H1 (cell line): ENCODE measurements at regions not wholly inside any gene's neighbourhood (a gene's known extent, or its start where the extent isn't known, plus 50 kb on each side); places are given as distances from the start of the nearest gene placed in this dataset.

Experiments used
- CTCF ChIA-PET: fragments of 300-600 bp; sonication (Branson Sonifier 250); formaldehyde crosslinking; loops from one replicate; lab custom pipeline; 2021; ENCODE audit not compliant: partially characterized antibody; lab: Charles Lee
- POLR2A ChIA-PET: fragments of 300-600 bp; sonication (Branson Sonifier 250); formaldehyde crosslinking; loops from one replicate; lab custom pipeline; 2021; ENCODE audit warnings: inconsistent platforms; ENCODE audit not compliant: partially characterized antibody; lab: Charles Lee
- DNase-seq, 2 experiments: peaks; one replicate each; pipeline versions ENCODE4 v3.0.0 to v3.0.0-alpha.2; 2010 to 2022; ENCODE audit warnings: low spot score in 2 of 2, low read depth in 1 of 2, mixed read lengths in 1 of 2
- FAIRE-seq: peaks from 2 replicates; lab custom pipeline; 2011; peaks lifted over from hg19 to GRCh38; lab: Jason Lieb, UNC
- H2AFZ ChIP-seq: 2 replicates; pipeline ENCODE4 v1.8.1; 2012; ENCODE audit warnings: low read length, inconsistent platforms
- H2AK5ac ChIP-seq: 2 replicates; pipeline ENCODE4 v1.6.1; 2013; ENCODE audit warnings: low read depth, low read length
- H2BK120ac ChIP-seq: replicated peaks from 2 replicates; pipeline ENCODE3; 2013; ENCODE audit warnings: low read depth, low read length, inconsistent platforms
- H2BK12ac ChIP-seq: 2 replicates; pipeline ENCODE4 v1.6.1; 2013; ENCODE audit warnings: low read depth, low read length
- H2BK15ac ChIP-seq: 2 replicates; pipeline ENCODE4 v1.6.1; 2013; ENCODE audit warnings: low read length
- H2BK20ac ChIP-seq: 2 replicates; pipeline ENCODE4 v1.6.1; 2013; ENCODE audit warnings: low read length
- H2BK5ac ChIP-seq: 2 replicates; pipeline ENCODE4 v1.6.1; 2013; ENCODE audit warnings: low read depth, low read length
- H3K14ac ChIP-seq: 2 replicates; pipeline ENCODE4 v1.6.1; 2013; ENCODE audit warnings: inconsistent platforms; ENCODE audit not compliant: insufficient read length
- H3K18ac ChIP-seq: 2 replicates; pipeline ENCODE4 v1.6.1; 2013; ENCODE audit warnings: low read length; ENCODE audit errors: extremely low read depth
- H3K23ac ChIP-seq: 2 replicates; pipeline ENCODE4 v1.6.1; 2013; ENCODE audit warnings: inconsistent platforms; ENCODE audit not compliant: insufficient read length
- H3K23me2 ChIP-seq: 2 replicates; pipeline ENCODE4 v1.6.1; 2013; ENCODE audit warnings: low read depth, low read length
- H3K27ac ChIP-seq: 2 replicates; pipeline ENCODE4 v1.6.1; 2011; ENCODE audit warnings: low read depth, low read length, inconsistent platforms
- H3K27me3 ChIP-seq, 4 experiments: replicated peaks in 1 of 4; 1 replicate in 1 of 4; 2 replicates in 3 of 4; pipeline versions ENCODE4 v1.6.1 to v1.8.1; 2011 to 2013; ENCODE audit warnings: low read length in 3 of 4, mild to moderate bottlenecking in 3 of 4, inconsistent platforms in 2 of 4, mixed read lengths in 2 of 4, moderate library complexity in 1 of 4; ENCODE audit not compliant: control insufficient read depth in 3 of 4, insufficient read depth in 3 of 4; ENCODE audit errors: extremely low read depth in 1 of 4
- H3K36me3 ChIP-seq, 4 experiments: 2 replicates each; pipeline versions ENCODE4 v1.6.1 to v1.8.1; 2011 to 2013; ENCODE audit warnings: mild to moderate bottlenecking in 4 of 4, low read length in 3 of 4, moderate library complexity in 2 of 4, control low read depth in 1 of 4, inconsistent platforms in 1 of 4; ENCODE audit not compliant: insufficient read depth in 4 of 4, control insufficient read depth in 2 of 4
- H3K4ac ChIP-seq: replicated peaks from 2 replicates; pipeline ENCODE3; 2013; ENCODE audit warnings: low read length, low read depth, mixed read lengths, inconsistent platforms; ENCODE audit not compliant: insufficient read length
- H3K4me1 ChIP-seq, 4 experiments: replicated peaks in 1 of 4; 1 replicate in 1 of 4; 2 replicates in 3 of 4; pipeline versions ENCODE4 v1.6.1 to v1.8.1; 2011 to 2013; ENCODE audit warnings: low read length in 3 of 4, inconsistent platforms in 2 of 4, mixed read lengths in 1 of 4; ENCODE audit not compliant: insufficient read depth in 4 of 4, control insufficient read depth in 3 of 4
- H3K4me2 ChIP-seq, 2 experiments: 2 replicates each; pipeline versions ENCODE4 v1.6.1 to v1.8.1; 2011 to 2013; ENCODE audit warnings: low read depth in 2 of 2, low read length in 2 of 2, control low read depth in 1 of 2, inconsistent platforms in 1 of 2, mild to moderate bottlenecking in 1 of 2; ENCODE audit not compliant: insufficient read depth in 1 of 2
- H3K4me3 ChIP-seq, 4 experiments: fragments of 200-600, 300-600 bp in 1 of 4; sonication (generic), shearing (Covaris generic), sonication (Bioruptor Twin) in 1 of 4; 2 replicates each; pipeline versions ENCODE4 v1.5.1 to v1.8.1; 2011 to 2016; ENCODE audit warnings: low read length in 4 of 4, low read depth in 3 of 4, control low read depth in 2 of 4, inconsistent platforms in 2 of 4, mild to moderate bottlenecking in 2 of 4, mixed read lengths in 1 of 4, moderate library complexity in 1 of 4; ENCODE audit not compliant: insufficient read depth in 2 of 4; ENCODE audit errors: extremely low read depth in 1 of 4
- H3K56ac ChIP-seq: replicated peaks from 2 replicates; pipeline ENCODE3; 2013; ENCODE audit warnings: low read depth, mild to moderate bottlenecking, mixed read lengths, low read length, inconsistent platforms; ENCODE audit not compliant: insufficient read length
- H3K79me1 ChIP-seq: 2 replicates; pipeline ENCODE4 v1.6.1; 2013; ENCODE audit warnings: low read depth, low read length, control low read depth
- H3K79me2 ChIP-seq, 2 experiments: 2 replicates each; pipeline versions ENCODE4 v1.6.1 to v1.8.1; 2012 to 2013; ENCODE audit warnings: low read length in 2 of 2, mild to moderate bottlenecking in 2 of 2, inconsistent platforms in 1 of 2; ENCODE audit not compliant: insufficient read depth in 2 of 2, control insufficient read depth in 1 of 2
- H3K9ac ChIP-seq, 4 experiments: replicated peaks in 1 of 4; 1 replicate in 1 of 4; 2 replicates in 3 of 4; pipeline versions ENCODE4 v1.6.1 to v1.8.1; 2011 to 2013; ENCODE audit warnings: low read depth in 3 of 4, low read length in 3 of 4, control low read depth in 2 of 4, mild to moderate bottlenecking in 2 of 4, moderate library complexity in 2 of 4, inconsistent platforms in 1 of 4; ENCODE audit errors: extremely low read depth in 1 of 4
- H3K9me3 ChIP-seq, 2 experiments: 2 replicates each; pipeline versions ENCODE4 v1.6.1 to v1.8.1; 2012 to 2013; ENCODE audit warnings: mild to moderate bottlenecking in 2 of 2, moderate library complexity in 2 of 2, control low read depth in 1 of 2, inconsistent platforms in 1 of 2, low read depth in 1 of 2, low read length in 1 of 2, mixed read lengths in 1 of 2; ENCODE audit not compliant: insufficient read depth in 2 of 2
- H4K20me1 ChIP-seq, 2 experiments: replicated peaks in 1 of 2; 2 replicates each; pipeline versions ENCODE3 to v1.8.1; 2011 to 2013; ENCODE audit warnings: inconsistent platforms in 2 of 2, low read length in 2 of 2, mild to moderate bottlenecking in 1 of 2; ENCODE audit not compliant: insufficient read depth in 2 of 2, control insufficient read depth in 1 of 2
- H4K5ac ChIP-seq: 2 replicates; pipeline ENCODE4 v1.6.1; 2013; ENCODE audit warnings: low read length, low read depth, mixed read lengths, inconsistent platforms; ENCODE audit not compliant: insufficient read length
- H4K8ac ChIP-seq: 2 replicates; pipeline ENCODE4 v1.8.0; 2013; ENCODE audit warnings: mild to moderate bottlenecking, moderate library complexity, low read length, inconsistent platforms; ENCODE audit not compliant: insufficient read depth; ENCODE audit errors: extremely low read depth
- H4K91ac ChIP-seq: replicated peaks from 2 replicates; pipeline ENCODE3; 2013; ENCODE audit warnings: low read length, mixed read lengths, inconsistent platforms; ENCODE audit not compliant: insufficient read length
- POLR2AphosphoS5 ChIP-seq: IDR thresholded peaks from 2 replicates; pipeline ENCODE4 v1.6.1; 2011; ENCODE audit warnings: low read depth, low read length
- RAD21 ChIP-seq, 2 experiments: IDR thresholded peaks in 1 of 2; conservative IDR thresholded peaks in 1 of 2; 2 replicates each; pipeline ENCODE4 v1.6.1; 2011; ENCODE audit warnings: low read depth in 2 of 2, low read length in 2 of 2, improper control_type of control experiment in 1 of 2, inconsistent platforms in 1 of 2, mild to moderate bottlenecking in 1 of 2, moderate library complexity in 1 of 2
- SP1 ChIP-seq: IDR thresholded peaks from 2 replicates; pipeline ENCODE4 v1.6.1; 2011; ENCODE audit warnings: low read depth, low read length
- WGBS, 2 experiments: shearing (Covaris generic) in 1 of 2; methylation state at CpG; one replicate each; pipeline versions ENCODE4 v1.1.6 to v1.1.7; 2013 to 2015; ENCODE audit warnings: low lambda C conversion rate in 2 of 2, mixed read lengths in 2 of 2, inconsistent platforms in 1 of 2, low coverage in 1 of 2, missing lambda C conversion rate in 1 of 2; ENCODE audit not compliant: insufficient replicate concordance in 2 of 2, insufficient coverage in 1 of 2, insufficient read length in 1 of 2; ENCODE audit errors: extremely low coverage in 1 of 2, missing lambda C conversion rate in 1 of 2; 5-methylcytosine and 5-hydroxymethylcytosine counted together
- TF ChIP-seq, protein P1 (sequence below), 3 experiments: IDR thresholded peaks; 1 replicate in 2 of 3; 2 replicates in 1 of 3; pipeline versions ENCODE4 v1.5.1 to v1.6.1; 2011; ENCODE audit warnings: low read length in 3 of 3, mild to moderate bottlenecking in 3 of 3, inconsistent platforms in 2 of 3, low read depth in 1 of 3, moderate library complexity in 1 of 3; ENCODE audit not compliant: insufficient read depth in 1 of 3; ENCODE audit errors: control extremely low read depth in 1 of 3

DNA sequence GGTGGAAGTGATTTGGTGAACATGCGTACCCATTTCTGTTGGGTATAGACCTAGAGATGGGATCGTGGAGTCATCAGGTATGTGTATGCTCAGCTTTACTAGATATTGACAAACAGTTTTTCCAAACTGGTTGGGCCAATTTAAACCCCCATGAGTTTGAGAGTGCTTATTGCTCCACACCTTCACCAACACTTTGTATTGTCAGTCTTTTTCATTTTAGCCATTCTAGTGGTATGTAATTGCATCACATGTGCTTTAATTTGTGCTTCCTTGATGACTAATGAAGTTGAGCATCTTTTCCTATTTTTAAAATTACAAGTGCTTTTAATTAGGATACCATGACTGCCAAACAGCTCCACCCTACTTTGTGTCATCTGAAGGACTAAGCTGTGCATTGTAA is 158.9 kb upstream of the AKIRIN2 start:
- WGBS, 2 experiments = 96% methylated on average over 2 of the region's 2 CpGs; no CpG with 5 or more reads in 1 of the 2 experiments
- Histone ChIP-seq H2AK5ac (no peak overlapping the region), H3K56ac (no peak overlapping the region), H3K27ac (no peak overlapping the region; the same call in 1 of the 2 replicates), H3K9ac (no peak overlapping the region), H4K8ac (no peak overlapping the region), H3K4me2 (no peak overlapping the region), H2AFZ (no peak overlapping the region), H3K27me3 (no peaks in the 10 kb centered on the region), H3K79me1 (no peaks in the 10 kb centered on the region), H3K36me3 (no peaks in the 10 kb centered on the region), H3K4me1 (no peaks in the 10 kb centered on the region), H3K4ac (no peak overlapping the region), H2BK15ac (no peak overlapping the region), H3K23me2 (no peaks in the 10 kb centered on the region), H2BK120ac (no peak overlapping the region), H2BK12ac (no peak overlapping the region), H3K79me2 (no peaks in the 10 kb centered on the region), H3K4me3 (no peak overlapping the region), H4K20me1 (no peaks in the 10 kb centered on the region), H3K14ac (no peak overlapping the region), H3K23ac (no peak overlapping the region), H2BK20ac (no peak overlapping the region), H2BK5ac (no peak overlapping the region), H3K9me3 (no peaks in the 10 kb centered on the region), H3K18ac (no peak overlapping the region), H4K91ac (no peak overlapping the region), H4K5ac (no peak overlapping the region)
- no peak for DNase-seq
- TF ChIP-seq SP1 (no peak), RAD21 (IDR thresholded peaks at IDR 0.05 in 1 of 2, conservative IDR thresholded peaks at IDR 0.05 in 1 of 2; ENCODE audit: low read depth in 2 of 2, low read length in 2 of 2) (no peak), POLR2AphosphoS5 (no peak)
- TF ChIP-seq, protein P1, sequence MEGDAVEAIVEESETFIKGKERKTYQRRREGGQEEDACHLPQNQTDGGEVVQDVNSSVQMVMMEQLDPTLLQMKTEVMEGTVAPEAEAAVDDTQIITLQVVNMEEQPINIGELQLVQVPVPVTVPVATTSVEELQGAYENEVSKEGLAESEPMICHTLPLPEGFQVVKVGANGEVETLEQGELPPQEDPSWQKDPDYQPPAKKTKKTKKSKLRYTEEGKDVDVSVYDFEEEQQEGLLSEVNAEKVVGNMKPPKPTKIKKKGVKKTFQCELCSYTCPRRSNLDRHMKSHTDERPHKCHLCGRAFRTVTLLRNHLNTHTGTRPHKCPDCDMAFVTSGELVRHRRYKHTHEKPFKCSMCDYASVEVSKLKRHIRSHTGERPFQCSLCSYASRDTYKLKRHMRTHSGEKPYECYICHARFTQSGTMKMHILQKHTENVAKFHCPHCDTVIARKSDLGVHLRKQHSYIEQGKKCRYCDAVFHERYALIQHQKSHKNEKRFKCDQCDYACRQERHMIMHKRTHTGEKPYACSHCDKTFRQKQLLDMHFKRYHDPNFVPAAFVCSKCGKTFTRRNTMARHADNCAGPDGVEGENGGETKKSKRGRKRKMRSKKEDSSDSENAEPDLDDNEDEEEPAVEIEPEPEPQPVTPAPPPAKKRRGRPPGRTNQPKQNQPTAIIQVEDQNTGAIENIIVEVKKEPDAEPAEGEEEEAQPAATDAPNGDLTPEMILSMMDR (IDR thresholded peaks at IDR 0.05; ENCODE audit: control extremely low read depth in 1 of 3, insufficient read depth in 1 of 3, low read depth in 1 of 3, low read length in 3 of 3) = no peak
- ChIA-PET CTCF (no interaction called here), POLR2A (no interaction called here)
- FAIRE-seq = no peak
